ENCODE measurements at regions not wholly inside any gene's neighbourhood (a gene's known extent, or its start where the extent isn't known, plus 50 kb on each side); places are given as distances from the start of the nearest gene placed in this dataset.

DNA sequence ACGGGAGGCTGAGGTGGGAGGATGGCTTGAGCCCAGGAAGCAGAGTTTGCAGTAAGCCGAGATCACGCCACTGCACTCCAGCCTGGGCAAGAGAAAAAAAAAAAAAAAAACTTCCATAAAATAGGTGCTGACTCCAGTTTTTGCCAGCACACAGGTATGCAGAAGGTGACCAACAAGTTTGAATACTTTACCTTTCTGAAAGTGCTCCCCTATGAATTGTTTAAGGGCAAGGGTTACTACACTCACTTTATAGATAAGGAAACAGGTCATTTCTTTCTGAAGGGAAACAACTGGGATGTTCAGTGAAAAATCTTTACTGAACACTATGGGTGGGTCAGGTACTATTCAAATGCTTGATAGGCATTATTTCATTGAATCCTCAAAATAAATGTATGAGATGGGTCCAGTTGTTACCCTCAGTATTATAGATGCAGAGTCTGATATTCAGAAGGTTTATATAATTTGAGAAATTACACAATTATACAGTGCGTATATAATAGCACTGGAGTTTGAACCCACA, 538.5 kb downstream of the INSC start:
- TF ChIP-seq, protein P1, sequence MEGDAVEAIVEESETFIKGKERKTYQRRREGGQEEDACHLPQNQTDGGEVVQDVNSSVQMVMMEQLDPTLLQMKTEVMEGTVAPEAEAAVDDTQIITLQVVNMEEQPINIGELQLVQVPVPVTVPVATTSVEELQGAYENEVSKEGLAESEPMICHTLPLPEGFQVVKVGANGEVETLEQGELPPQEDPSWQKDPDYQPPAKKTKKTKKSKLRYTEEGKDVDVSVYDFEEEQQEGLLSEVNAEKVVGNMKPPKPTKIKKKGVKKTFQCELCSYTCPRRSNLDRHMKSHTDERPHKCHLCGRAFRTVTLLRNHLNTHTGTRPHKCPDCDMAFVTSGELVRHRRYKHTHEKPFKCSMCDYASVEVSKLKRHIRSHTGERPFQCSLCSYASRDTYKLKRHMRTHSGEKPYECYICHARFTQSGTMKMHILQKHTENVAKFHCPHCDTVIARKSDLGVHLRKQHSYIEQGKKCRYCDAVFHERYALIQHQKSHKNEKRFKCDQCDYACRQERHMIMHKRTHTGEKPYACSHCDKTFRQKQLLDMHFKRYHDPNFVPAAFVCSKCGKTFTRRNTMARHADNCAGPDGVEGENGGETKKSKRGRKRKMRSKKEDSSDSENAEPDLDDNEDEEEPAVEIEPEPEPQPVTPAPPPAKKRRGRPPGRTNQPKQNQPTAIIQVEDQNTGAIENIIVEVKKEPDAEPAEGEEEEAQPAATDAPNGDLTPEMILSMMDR (IDR thresholded peaks at IDR 0.05) = no peak
- TF ChIP-seq POLR2AphosphoS5 (IDR thresholded peaks at IDR 0.05; ENCODE audit: low read depth, low read length) (no peak), SIN3A (IDR thresholded peaks at IDR 0.05; ENCODE audit: borderline replicate concordance, insufficient read depth, low read depth, low read length) (no peak), TCF7L2 (IDR thresholded peaks at IDR 0.05; ENCODE audit: low read depth, low read length) (no peak)
- TF ChIP-seq, protein P2, sequence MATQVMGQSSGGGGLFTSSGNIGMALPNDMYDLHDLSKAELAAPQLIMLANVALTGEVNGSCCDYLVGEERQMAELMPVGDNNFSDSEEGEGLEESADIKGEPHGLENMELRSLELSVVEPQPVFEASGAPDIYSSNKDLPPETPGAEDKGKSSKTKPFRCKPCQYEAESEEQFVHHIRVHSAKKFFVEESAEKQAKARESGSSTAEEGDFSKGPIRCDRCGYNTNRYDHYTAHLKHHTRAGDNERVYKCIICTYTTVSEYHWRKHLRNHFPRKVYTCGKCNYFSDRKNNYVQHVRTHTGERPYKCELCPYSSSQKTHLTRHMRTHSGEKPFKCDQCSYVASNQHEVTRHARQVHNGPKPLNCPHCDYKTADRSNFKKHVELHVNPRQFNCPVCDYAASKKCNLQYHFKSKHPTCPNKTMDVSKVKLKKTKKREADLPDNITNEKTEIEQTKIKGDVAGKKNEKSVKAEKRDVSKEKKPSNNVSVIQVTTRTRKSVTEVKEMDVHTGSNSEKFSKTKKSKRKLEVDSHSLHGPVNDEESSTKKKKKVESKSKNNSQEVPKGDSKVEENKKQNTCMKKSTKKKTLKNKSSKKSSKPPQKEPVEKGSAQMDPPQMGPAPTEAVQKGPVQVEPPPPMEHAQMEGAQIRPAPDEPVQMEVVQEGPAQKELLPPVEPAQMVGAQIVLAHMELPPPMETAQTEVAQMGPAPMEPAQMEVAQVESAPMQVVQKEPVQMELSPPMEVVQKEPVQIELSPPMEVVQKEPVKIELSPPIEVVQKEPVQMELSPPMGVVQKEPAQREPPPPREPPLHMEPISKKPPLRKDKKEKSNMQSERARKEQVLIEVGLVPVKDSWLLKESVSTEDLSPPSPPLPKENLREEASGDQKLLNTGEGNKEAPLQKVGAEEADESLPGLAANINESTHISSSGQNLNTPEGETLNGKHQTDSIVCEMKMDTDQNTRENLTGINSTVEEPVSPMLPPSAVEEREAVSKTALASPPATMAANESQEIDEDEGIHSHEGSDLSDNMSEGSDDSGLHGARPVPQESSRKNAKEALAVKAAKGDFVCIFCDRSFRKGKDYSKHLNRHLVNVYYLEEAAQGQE (IDR thresholded peaks at IDR 0.05; ENCODE audit: insufficient read depth in 1 of 2, low read depth in 2 of 2, low read length in 1 of 2) = no peak

All from Panc1 (cell line).